Neural cell (in vitro differentiated cells): ENCODE measurements at regions not wholly inside any gene's neighbourhood (a gene's known extent, or its start where the extent isn't known, plus 50 kb on each side); places are given as distances from the start of the nearest gene placed in this dataset.

Experiments
- CTCF ChIP-seq: fragments of 450-650 bp; IDR thresholded peaks from 2 replicates; pipeline ENCODE4 v1.5.1; 2014; ENCODE audit warnings: antibody characterized with exemption, mild to moderate bottlenecking, moderate library complexity; ENCODE audit not compliant: poor library complexity, severe bottlenecking
- EZH2 ChIP-seq: fragments of 200-600, 300-800 bp; shearing (Covaris generic), sonication (generic); IDR thresholded peaks from 2 replicates; pipeline ENCODE4 v1.6.1; 2014; ENCODE audit warnings: antibody characterized with exemption, low read length, borderline replicate concordance, mild to moderate bottlenecking; ENCODE audit not compliant: insufficient read depth, poor library complexity, severe bottlenecking
- RAD21 ChIP-seq: fragments of 450-650 bp; conservative IDR thresholded peaks from 2 replicates; pipeline ENCODE4 v1.6.1; 2014; ENCODE audit warnings: antibody characterized with exemption, mild to moderate bottlenecking, moderate library complexity

- TF ChIP-seq EZH2: no peak
- TF ChIP-seq CTCF: no peak
- no peak for TF ChIP-seq RAD21
These were observed 483.5 kb upstream of the CD180 start for GRCh38 chr5:67680099-67680498.
